ENCODE measurements at regions not wholly inside any gene's neighbourhood (a gene's known extent, or its start where the extent isn't known, plus 50 kb on each side); places are given as distances from the start of the nearest gene placed in this dataset.
"Not testable (repeated sequence)": the region's sequence is repeated elsewhere in the genome, so short reads cannot be mapped to it uniquely, and the experiment has no call there.

- no peak for DNase-seq (ENCODE audit: low read depth)
These were observed 437.9 kb downstream of the AACS start for GRCh38 chr12:125503128-125503527.

GRCh38 chr12:125509195-125509594 lies 444.0 kb downstream of the AACS start:
- no peak for DNase-seq (ENCODE audit: low read depth)

- no peak for DNase-seq (ENCODE audit: low read depth)
These were observed 447.5 kb downstream of the AACS start for GRCh38 chr12:125512541-125513298.

GRCh38 chr12:125515887-125516286 lies 450.7 kb downstream of the AACS start:
- DNase-seq (ENCODE audit: low read depth) = no peak

DNA sequence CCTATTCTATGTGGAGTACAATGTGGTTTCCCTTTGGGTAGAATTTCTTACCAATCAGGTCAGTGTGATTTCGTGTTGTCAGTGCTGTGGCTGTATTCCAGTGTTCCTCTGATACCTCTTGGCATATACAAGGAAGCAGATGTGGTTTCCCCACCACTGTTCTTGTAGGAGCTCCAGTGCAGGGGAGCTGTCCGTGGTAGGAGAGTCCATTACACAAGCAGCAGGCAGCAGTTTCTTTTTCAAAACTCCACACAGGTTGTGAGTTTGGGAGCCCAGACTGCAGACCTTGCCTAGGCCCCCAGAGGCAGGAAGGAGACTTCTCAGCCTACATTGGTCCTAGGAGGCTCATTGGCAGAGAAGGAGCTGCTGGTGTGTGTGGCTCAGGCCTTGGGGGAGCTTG lies 452.8 kb downstream of the AACS start:
- DNase-seq (ENCODE audit: low read depth) = no peak

- no peak for DNase-seq (ENCODE audit: low read depth)
These were observed 453.9 kb downstream of the AACS start for GRCh38 chr12:125519026-125519651.

- DNase-seq (ENCODE audit: low read depth) = no peak
These were observed 460.6 kb downstream of the AACS start for GRCh38 chr12:125525879-125526278.

DNA sequence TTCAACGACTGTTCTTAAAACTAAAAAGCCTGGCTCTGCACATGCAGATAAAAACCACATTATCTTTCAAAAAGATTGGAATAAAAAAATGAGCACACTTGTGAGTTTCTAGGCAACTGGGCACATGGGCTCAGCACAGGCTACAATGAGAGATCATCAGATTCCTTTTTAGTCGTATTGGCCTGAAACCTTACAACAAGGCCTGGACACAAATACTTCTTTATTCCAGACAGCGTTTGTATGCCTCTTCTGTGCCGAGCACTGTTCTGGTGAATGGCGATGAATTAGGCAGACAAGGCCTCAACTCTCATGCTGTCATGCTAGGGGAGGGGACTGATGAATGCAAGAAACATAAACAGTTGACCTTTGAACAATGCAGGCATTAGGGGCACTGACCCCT lies 463.0 kb downstream of the AACS start:
- no peak for DNase-seq (ENCODE audit: low read depth)

DNA sequence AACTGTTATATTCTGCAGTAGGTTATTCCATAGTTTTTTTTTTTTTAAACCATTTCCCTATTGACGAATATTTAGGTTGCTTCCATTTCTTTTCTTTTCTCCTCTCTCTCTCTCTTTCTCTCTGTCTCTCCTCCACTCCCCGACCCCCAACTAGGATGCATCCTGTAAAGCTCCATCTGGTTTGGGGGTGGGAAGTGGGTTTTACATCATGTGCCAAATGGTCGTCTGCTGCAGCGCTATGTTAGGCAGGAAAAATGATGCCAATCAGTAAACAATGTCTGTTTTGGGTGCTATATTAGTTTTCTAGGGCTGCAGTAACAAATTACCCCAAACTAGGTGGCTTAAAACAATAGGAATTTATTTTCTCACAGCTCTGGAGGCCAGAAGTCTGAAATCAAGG lies 465.0 kb downstream of the AACS start:
- no peak for DNase-seq (ENCODE audit: low read depth)

DNA sequence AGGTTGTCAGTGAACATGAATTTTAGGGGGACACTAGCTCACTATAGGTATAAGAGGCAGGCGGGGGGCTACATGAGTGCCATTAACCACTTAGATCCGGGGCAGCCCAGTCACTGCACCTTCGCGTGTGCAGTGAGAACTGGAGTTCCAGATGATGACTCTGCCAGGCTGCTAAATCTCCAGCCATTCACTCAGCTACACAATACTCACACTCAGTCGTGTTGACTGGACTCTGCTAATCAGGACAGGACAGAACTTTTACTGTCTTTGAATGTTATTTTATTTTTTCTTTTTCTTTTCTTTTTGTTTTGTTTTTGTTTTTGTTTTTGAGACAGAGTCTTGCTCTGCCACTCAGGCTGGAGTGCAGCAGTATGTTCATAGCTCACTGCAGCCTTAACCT lies 465.6 kb downstream of the AACS start:
- no peak for DNase-seq (ENCODE audit: low read depth)

DNA sequence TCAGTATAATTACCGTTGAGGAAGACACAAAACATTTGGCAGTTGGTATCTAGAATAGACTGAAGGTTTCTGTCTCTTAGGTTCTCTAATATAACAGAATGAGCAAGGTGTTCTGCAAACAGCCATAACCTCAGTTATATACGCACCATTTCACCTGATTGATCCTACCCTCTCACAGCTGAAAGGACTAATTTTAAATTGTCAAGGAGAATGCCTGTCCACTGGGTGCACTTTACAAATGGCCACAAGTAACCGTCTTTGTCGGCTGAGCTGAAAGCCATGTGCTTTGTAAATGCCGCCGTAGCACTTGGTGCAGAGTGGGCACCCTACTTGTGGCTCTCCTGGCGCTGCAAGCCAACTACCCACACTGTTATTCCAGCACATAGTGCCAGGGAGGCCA lies 466.3 kb downstream of the AACS start:
- DNase-seq (ENCODE audit: low read depth) = no peak

- DNase-seq (ENCODE audit: low read depth) = no peak
These were observed 468.3 kb downstream of the AACS start for GRCh38 chr12:125533434-125534029.

DNA sequence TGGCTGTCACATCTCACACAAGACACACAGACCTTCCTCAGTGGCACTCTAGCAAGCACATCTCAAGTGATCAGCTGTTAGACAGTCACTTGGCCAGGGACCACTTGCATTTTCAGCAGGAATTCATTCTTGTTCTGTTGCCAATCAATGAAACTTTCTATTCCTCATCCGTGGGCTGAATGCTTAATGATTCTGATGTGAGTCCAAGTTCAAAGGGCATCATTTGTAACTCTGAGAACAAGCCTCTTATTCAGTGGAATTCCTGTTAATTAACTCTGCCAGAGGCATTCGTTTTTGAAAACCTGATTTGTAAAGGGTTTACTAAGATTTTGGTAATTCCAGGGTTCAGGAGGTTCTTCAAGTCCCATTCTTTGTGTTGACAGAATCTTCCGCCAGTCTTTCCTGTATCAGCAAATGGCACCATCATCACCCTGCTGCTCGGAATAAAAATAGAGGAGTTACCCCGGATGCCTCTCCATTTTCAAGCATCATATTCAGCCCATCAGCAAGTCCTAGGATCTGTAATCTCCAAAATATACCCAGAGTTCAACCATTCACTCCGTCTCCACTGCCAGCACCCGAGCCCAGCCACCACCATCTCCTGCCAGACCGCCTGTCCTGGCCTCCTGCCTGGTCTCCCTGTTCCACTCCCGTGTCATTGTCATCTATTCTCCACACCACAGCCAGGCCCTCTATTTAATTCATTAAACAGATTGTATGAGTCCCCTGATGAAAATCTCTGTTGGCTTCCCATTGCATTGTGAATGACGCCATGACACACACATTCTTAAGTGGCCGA lies 473.4 kb downstream of the AACS start:
- DNase-seq (ENCODE audit: low read depth) = no peak

DNA sequence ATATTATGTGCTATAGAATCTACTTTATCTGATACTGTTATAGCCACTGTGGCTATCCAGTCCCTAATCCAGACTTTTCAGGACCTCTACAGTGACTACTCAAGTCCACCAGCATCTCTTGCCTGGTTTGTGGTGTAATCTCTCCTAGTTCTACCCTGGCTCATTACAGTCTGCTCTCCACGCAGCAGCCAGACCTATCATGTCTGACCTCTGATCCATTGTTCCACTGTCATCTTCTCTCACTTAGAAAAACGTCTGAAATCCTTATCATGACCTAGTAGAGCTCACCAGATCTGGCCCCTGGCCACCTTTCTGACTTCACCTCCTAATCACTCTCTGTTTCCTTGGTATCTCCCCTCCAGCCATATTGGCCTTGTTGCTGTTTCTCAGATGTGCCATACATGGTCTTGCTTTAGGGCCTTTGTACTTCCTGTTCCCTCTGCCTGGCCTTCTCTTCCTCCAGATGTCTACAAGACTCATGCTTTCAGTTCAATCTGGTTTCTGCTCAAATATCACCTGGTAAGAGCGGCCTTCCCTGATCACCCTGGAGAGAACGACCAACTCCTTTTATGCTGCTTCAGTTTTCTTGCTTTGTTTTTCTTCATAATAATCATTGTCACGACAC lies 475.5 kb downstream of the AACS start:
- no peak for DNase-seq (ENCODE audit: low read depth)

DNA sequence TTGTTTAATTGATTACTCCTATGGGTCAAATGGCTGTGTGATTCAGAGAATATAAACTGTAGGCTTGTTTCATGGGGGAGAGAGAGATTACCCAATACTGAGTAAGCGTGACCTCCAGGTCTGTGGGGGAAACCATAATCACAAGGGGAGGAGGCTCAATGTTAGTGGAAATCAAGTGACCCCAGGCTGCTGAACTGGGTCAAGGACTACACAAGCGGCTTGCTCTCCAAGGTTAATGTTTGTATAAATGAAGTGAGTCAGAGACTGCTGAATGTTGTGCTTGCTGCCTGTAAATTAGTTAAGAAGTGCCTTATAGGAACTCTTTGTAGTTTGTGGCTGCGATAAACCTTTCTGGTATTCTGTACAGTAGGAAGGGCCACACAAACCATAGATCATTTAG lies 479.7 kb downstream of the AACS start:
- DNase-seq (ENCODE audit: low read depth) = no peak

GRCh38 chr12:125549171-125549570 lies 483.9 kb downstream of the AACS start:
- no peak for DNase-seq (ENCODE audit: low read depth)

GRCh38 chr12:125549836-125550235 lies 484.6 kb downstream of the AACS start:
- no peak for DNase-seq (ENCODE audit: low read depth)

DNA sequence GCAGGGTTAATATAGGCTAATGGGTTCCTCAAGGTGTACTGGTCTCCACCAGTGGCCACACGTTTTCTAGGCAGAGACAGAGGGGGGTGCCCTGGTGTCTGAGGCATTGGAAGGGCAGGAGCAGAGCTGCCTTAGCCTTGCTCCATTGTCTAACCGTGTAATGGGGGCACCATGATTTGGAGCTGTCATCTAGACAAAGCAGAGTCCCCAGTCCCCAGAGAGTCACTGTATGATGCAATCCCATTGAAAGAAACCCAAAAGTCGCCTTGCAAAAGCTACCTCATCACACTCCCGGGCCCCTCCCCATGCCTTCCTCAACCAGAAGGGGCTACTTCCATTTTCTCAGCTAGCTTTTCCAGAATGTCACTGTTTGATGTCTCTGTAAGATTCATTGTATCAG lies 487.1 kb downstream of the AACS start:
- no peak for DNase-seq (ENCODE audit: low read depth)

- DNase-seq (ENCODE audit: low read depth) = not testable (repeated sequence)
These were observed 495.8 kb downstream of the AACS start for GRCh38 chr12:125561008-125561407.

DNA sequence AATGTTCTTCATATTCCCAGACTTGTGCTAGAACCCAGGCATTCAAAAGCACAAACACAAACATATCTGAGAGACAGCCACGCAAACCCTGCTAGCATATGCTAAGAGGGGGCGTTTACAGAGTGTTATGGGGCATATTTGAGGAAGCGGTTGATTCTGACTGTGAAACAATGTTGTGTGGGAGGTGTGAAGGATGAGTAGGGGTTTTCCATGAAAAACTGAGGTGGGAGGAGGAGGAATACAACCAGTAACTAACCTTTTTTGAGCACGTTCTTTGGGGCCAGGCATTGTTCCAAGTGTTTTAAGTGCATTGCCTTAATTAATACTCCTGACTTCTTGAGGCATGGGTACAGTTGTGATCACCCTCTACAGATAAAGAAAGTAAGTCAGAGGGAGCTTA lies 499.5 kb downstream of the AACS start:
- no peak for DNase-seq (ENCODE audit: low read depth)

GRCh38 chr12:125567581-125567980 lies 502.3 kb downstream of the AACS start:
- DNase-seq (ENCODE audit: low read depth) = no peak

GRCh38 chr12:125568306-125568705 lies 503.1 kb downstream of the AACS start:
- no peak for DNase-seq (ENCODE audit: low read depth)

Data from GM04504 (cell line).